RKO (cell line): ENCODE measurements at regions not wholly inside any gene's neighbourhood (a gene's known extent, or its start where the extent isn't known, plus 50 kb on each side); places are given as distances from the start of the nearest gene placed in this dataset.

Experiments used
- DNase-seq: peaks from one replicate; pipeline ENCODE4 v3.0.0-alpha.2; 2016; ENCODE audit warnings: low spot score

GRCh38 chr5:173527671-173528070 is 88.8 kb downstream of the BOD1 start:
- DNase-seq = no peak

- no peak for DNase-seq
Observed at GRCh38 chr5:173524136-173524535, 92.3 kb downstream of the BOD1 start.

- no peak for DNase-seq
Observed at GRCh38 chr5:173523388-173523787, 93.1 kb downstream of the BOD1 start.

GRCh38 chr5:173522518-173522917 is 93.9 kb downstream of the BOD1 start:
- no peak for DNase-seq

- no peak for DNase-seq
Observed at GRCh38 chr5:173518856-173519255, 97.6 kb downstream of the BOD1 start.

GRCh38 chr5:173517648-173518047 is 98.8 kb downstream of the BOD1 start:
- DNase-seq = no peak

- DNase-seq = no peak
Observed at GRCh38 chr5:173515526-173515925, 100.9 kb downstream of the BOD1 start.

- DNase-seq = no peak
Observed at GRCh38 chr5:173514661-173515060, 101.8 kb downstream of the BOD1 start.

- DNase-seq = no peak
Observed at GRCh38 chr5:173513521-173513991, 102.9 kb downstream of the BOD1 start.

GRCh38 chr5:173512637-173513435 is 103.6 kb downstream of the BOD1 start:
- no peak for DNase-seq

- no peak for DNase-seq
Observed at GRCh38 chr5:173509060-173509459, 107.4 kb downstream of the BOD1 start.

GRCh38 chr5:173507171-173507570 is 109.3 kb downstream of the BOD1 start:
- DNase-seq = no peak

GRCh38 chr5:173505634-173506033 is 110.8 kb downstream of the BOD1 start:
- no peak for DNase-seq

GRCh38 chr5:173501922-173502321 is 114.5 kb downstream of the BOD1 start:
- DNase-seq = no peak

GRCh38 chr5:173501271-173501670 is 115.2 kb downstream of the BOD1 start:
- no peak for DNase-seq

GRCh38 chr5:173500213-173500560 is 116.3 kb downstream of the BOD1 start:
- no peak for DNase-seq

GRCh38 chr5:173499471-173500212 is 116.8 kb downstream of the BOD1 start:
- no peak for DNase-seq

- no peak for DNase-seq
Observed at GRCh38 chr5:173498739-173499470, 117.5 kb downstream of the BOD1 start.

GRCh38 chr5:173498286-173498685 is 118.2 kb downstream of the BOD1 start:
- no peak for DNase-seq

- no peak for DNase-seq
Observed at GRCh38 chr5:173497685-173498084, 118.8 kb downstream of the BOD1 start.

GRCh38 chr5:173496883-173497255 is 119.6 kb downstream of the BOD1 start:
- DNase-seq = no peak

GRCh38 chr5:173496129-173496882 is 120.1 kb downstream of the BOD1 start:
- DNase-seq = no peak
